GM21367 (cell line): ENCODE measurements at regions not wholly inside any gene's neighbourhood (a gene's known extent, or its start where the extent isn't known, plus 50 kb on each side); places are given as distances from the start of the nearest gene placed in this dataset.

Source experiments
- ATAC-seq: cut with Tn5 transposase; IDR thresholded peaks from one replicate; pipeline ENCODE4 v1.9.1; 2021; ENCODE audit not compliant: unreplicated experiment

DNA sequence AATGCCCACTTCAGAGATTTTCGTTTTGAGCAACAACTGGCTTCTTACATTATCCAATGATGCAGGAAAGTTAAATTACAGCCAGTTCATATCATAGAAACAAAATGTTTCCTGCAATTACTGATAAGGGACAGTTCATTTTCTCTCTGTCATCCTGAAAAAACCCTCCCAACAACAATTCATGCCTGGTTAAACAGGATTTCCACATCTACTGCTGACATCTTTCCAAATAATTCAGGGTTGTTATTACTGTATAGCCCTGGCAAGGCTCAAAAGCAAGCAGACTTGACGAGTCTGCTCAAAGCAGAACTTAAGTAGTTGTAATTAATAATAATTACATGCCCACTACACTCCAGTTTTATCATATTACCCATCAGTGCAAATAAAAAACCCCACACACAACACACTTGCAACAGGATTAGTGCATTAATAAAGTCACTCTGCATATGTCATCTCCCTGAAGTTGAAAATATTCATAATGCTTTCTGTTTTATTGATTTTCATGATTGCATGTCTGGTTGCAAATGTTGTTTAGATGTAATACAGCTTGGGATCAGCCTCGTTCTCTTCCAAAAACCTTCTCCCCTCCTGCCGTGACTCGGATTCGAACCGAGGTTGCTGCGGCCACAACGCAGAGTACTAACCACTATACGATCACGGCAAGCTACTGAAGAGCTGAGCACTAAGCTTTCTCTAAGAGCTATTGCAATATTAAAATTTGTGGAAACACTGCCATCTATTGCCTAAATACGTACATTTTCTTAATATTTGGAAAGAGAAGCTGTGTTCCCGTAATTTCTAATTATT is 119.6 kb upstream of the NFIB start:
- no peak for ATAC-seq

DNA sequence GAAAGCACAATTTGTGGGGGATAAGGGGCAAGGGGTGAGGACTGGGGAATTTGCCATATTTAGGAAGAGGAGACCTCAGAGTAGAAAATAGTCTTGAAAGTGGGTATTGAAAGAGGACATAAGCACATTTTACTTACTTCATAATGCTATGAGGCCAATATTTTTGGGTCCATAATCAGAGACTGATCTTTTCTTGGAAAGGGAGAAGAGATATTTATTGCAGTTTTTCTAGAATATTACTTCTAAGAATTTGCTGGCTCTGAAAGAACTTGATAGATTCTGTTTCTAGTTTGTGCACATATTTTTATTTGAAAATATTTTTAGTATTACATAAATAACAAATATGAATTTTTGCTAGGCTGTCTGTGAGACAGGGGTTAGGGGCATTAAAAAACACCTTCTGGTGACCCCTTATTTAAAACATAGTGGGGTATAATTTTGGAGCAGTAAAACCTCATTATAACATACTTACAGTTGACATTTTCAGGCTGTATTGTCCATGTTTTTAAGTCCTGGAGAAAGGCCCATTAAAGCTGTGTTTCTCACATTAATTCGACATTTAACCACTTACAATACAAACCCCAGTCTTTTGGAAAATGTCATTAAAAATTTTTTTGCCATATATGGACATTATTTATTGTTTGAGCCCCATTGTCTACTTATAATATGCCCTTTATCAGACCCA is 118.9 kb upstream of the NFIB start:
- no peak for ATAC-seq

DNA sequence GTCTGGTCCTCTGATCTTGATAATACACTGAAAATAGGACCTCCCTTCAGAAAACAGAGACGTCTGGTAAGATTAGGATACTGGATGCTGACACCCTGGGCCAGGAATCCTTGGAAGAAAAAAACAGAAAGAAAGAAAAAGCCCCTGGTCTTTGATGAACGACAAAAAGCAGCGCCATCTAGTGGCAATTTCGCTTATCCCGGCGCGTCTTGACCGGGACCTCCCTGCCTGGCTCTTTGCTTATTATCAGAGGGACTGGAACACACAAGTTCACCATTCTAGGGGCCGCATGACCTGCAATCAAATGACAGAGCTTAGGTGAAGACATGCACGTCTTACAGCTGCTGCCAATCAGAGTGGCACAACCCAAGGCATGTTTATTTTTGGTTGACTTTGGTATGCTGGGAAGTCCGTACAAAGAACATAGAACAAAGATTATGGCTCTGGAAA is 114.9 kb upstream of the NFIB start:
- ATAC-seq: no peak

DNA sequence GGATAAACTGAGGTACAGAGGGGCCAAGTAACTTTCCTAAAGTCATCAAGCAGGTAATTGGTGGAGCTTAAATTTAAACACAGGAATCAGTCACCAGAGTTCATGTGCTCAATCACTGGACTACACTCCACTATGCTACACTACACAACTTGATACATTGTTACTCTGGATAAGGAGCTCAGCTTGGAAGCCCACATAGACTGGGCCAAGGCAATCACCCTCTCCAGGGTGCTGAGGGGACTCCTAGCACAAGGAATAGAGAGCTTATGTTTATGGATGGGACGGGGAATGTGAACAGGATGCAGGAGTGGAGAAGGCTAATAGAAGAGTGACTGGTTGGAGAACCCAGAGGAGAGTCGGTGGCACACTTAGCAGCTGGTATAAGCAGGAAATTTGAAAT is 113.5 kb upstream of the NFIB start:
- ATAC-seq: no peak

DNA sequence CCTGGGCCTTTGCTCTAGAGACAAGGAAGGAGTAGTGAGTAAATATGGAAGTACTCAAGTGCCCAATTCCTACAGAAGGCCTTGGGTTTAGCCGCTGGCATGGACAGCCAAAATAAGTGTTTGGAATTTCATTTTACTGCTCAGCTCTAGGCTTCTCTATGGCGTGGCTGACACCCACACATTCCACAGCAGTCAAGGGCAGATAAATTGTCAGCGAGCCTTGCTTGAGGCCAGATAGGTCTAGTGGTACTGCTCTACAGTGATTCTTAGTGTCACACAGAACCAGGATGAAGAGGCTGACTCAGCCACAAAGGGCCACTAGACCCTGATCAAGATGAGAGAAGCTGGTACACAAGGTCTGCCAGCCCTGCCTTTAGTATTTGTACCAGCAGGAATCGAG is 111.0 kb upstream of the NFIB start:
- no peak for ATAC-seq

DNA sequence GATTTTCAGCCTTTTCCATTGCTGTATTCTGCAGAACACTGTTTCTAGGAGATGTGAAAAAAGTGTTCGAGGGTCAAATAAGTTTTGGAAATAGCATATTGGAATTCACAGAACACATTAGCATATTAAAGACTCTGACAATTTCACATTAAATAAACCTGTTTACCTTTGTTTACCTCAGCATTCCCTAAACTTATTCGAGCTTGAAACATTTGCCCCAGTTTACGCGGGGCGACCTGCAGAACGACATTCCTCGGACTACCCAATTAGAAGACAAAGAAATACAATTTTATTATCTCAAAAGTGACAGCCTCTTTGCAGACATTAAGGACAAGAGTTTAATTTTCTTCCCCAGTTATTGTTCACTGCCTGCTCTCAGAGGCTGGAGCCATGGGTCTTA is 110.3 kb upstream of the NFIB start:
- ATAC-seq: no peak

DNA sequence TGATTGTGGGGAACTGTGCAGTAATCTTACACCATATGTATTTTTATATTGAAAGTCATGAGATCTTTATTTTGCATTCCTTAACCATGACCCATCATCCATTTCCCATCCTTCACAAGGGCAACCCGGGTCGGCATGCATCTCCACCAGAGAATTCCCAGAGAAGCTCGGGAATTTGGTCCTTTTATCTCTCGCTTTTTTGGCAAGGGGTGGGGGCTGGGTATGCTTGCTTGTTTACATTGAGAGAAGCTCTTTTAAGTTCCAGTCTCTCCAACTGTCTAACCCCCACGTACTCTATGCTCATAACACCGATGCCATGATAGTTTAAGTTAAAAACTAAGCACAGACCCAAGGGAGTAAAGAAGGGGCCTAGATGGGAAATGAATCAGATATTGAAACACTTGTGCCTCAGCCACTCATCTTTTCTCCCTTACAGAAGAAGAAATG is 109.9 kb upstream of the NFIB start:
- no peak for ATAC-seq

DNA sequence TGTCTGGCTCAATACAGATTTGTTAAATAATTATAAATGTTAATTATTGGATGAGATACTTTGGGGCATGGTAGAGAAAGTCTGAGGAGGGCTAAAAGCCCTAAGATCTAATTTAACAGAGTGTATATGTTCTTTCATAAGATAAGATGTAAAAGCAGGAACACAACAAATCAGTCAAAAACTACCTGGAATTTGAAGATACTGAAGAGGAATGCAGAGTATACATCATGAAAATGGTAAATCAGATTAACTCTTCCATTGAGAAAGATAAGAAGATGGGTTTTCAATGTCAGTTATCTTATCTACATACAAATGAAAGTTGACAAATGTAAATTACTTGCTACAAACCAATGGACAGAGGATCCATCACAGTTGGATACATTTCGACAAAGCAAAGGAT is 107.3 kb upstream of the NFIB start:
- no peak for ATAC-seq

DNA sequence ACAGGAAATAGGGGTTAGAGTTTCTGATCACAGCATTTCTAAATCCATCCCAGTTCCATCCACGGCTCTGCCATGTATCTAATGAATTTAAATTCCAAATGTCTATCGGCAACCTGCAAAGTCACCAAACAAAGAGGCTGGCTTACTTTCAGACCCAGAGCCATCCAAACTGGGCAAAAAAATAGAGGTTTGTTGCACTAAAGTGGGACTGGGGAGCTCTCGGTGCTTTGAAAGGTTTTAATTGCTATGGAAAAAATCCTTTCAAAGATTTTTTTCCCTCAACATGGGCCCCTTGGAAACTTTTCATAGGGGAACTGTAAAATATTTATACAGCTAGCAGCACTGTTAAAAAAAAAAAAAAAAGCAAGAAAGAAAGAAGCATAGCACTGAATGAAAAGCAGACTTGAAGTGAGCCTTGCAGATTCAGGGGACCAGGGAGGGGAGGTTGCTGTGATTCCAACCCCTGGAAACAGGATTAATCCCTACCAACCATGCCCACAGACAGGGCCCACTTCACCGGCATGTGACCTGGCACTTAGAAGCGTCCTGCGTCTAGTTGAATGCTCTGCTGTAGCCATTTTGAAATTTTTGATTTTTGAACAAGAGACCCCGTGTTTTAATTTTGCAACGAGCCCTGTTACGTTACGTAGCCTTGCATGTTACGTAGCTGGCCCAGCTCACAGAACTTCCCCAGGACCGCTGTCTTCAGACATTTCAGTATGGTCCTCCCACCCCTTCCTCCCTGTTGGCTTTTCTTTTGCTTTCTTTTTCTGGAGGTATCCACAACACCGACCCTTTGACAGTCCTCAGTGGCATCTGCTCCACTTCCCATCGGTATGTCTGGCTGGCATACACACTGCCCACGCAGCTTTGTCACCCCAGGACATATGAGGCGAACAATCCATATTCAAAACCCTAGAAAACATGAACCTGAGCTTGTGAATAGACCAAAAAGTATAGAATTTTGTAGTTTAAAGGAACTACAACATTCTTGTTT is 105.3 kb upstream of the NFIB start:
- no peak for ATAC-seq

DNA sequence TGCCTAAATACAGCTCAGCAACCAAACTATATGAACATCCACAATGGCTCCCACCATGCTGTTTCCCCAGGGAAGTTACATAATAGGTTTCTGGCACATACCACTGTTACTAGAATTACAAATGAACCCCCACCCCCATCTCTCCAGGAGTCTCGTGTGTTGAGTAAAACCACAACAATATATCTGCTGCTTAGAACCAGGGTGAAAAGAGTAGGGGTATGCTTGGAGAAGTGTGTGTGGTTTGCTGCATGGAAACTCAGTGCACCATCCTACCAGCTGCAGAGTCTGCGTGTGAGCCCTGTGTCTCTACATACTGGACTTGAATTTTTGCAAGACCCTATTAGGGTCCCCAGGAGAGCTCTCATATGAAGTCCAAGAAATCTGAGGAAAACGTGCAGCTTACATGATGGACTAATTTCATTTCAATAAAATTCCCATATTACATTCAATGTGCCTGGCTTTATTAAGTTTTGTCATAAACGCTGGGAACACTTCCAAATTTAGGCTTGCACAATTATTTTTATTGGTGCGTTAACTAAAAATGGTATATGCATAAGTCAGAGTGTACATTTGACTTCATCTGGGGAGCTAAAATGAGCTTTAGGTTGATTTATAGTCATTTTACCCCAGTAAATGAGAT is 104.5 kb upstream of the NFIB start:
- no peak for ATAC-seq

DNA sequence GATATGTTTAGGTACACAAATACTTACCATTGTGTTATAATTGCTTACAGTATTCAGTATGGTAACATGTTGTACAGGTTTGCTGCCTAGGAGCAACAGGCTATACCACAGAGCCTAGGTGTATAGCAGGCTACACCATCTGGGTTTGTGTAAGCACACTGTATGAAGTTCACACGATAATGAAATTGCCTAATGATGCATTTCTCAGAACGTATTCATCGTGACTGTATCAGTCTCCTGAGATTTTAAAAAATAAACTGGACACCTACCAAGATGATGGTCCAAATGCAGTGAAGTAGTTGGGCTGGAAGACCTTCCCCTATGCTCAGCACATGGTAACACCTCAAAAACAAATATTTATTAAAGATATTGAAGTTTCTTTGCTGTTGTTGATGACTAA is 103.3 kb upstream of the NFIB start:
- no peak for ATAC-seq

DNA sequence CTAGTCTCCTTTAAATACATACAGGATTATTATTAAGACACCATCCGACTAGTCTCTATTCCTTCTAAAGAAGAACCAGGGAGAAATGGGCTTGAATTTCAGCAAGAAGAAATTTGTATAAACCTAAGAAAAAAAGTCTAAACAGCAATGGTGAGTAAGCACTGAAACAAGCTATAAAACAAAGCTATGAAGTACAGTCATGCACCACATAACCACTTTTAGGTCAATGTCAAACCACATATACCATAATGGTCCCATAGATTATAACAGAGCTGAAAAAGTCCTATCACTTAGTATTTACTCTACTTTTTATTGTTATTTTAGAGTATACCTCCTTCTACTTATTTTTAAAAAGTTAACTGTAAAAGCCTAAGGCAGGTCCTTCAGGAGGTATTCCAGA is 102.0 kb upstream of the NFIB start:
- no peak for ATAC-seq

DNA sequence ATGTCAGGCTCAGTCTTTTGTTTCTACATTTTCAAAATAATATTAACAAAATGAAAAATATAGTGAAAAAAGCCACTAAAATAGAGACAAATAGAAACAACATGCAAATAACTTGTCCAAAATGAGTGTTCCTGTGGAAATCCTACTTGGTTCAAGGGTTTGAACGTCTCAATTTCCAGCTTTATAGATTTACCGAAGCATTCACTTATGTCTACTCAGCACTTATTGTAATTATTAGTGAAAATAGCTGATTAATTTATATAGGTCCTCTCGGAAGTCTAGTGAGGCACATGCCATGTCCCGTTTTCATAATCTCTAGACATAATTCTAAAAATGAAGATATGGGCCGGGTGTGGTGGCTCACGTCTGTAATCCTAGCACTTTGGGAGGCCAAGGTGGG is 99.9 kb upstream of the NFIB start:
- ATAC-seq: no peak

DNA sequence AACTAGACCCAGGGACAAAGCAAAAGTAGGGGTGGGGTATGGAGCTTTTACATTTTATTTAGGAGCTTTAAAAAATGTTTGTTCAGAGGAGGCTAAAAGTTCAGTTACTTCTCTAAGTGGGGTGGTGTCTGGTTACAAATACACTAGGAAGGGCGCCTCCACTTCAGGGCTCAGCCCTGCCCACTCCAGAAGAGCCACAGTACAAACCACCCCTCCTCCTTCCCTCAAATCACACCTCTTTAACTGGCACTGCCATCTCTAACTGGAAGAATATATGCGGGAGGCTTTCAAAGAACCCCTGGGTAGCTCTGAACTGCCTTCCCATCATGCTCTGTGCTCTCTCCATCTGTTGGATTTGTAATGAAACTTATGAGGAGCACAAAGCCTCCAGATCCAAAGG is 98.8 kb upstream of the NFIB start:
- ATAC-seq: no peak

DNA sequence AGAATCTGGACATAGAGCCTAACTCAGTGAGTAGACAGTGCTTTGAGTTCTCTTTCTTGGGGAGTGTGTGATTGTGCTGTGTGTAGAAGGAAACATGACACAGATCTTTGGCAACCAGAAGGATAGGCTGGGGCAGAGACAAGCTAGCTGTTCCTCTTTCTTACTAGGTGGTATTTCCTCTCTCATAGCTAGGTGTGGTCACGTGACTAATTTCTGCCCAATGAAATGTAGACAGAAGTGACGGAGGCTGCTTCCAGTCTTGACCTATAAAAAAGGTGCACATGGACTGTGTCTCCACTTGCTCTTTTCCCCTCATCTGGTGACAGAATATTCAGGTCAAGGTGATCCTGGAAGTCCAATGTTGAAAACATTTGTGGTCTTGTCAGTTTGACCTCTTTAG is 92.5 kb upstream of the NFIB start:
- no peak for ATAC-seq

DNA sequence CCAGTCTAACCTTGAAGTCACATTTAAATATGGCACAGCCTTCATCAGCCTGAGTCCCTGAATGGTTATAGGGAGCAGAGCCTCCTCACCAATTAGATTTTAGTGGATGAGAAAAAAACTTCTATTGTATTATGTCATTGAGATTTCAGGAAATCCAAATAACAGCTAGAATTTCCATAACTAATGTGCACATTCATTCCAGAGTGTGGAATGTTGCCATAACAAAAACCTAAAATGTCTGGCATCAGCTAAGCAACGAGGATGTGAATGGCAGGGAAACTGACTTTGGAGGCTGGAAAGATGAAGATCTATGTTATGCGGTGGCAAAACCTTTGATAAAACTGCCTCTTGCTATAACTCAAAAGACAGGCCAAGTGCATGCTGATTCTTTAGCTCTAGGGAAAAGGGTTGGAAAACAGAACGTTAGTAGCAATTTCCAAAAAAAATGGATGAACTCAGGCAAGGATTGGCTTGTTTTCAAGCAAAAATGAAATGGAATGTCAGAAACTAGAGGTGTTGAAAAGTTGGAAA is 91.3 kb upstream of the NFIB start:
- ATAC-seq: no peak

DNA sequence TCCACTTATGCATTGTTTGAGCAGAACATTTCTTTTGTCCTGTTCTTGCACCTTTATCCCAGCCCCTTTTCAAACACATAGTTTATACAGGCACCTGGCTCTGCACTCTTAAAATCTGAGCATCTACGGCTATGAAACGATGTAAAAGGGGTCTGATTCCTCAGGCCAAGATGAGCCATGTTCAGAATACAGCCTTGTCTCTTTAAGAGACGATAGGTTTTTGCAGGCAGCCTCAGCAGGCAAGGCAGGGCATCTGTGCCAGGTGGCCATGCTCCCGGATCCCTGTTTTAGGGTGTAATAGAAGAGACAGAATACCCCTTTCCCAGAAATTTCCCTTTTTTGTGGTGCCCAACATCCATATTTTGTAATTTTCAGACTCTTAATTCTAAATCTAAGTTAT is 89.1 kb upstream of the NFIB start:
- no peak for ATAC-seq

DNA sequence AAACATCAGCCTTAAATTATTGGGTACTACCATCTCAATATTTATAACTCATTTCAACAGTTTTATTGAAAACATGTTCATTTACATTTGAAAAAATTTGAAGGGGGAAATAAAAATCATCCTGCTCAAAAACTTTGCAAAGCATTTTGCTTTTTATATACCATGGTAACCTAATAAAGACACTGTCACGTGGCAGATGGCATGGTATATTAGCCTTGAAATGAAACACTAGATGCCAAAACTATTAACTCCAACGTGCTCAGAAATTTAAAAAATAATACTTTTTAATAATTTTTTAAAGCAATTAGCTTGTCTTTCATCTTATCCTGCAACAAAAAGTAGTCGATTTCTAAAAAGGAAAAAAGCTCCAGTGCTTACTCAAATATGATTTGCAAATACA is 88.6 kb upstream of the NFIB start:
- ATAC-seq: no peak

DNA sequence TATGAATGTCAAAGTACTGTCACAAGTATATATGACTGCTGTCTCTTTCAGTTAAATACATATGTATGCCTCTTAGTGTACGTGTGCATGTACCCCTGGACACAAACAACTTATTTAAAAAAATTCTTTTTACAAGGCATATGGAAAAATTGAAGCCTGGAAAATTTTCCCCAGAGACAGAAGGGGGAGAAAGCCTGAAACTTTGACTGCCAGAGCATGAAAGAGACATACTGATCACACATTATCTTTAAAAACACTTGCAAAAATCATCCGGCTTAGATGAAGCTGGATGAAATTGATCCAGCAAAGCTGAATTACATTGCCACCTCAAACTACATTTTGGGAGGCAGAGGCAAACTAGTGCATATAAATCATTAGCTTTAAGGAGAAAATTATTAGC is 88.0 kb upstream of the NFIB start:
- no peak for ATAC-seq

DNA sequence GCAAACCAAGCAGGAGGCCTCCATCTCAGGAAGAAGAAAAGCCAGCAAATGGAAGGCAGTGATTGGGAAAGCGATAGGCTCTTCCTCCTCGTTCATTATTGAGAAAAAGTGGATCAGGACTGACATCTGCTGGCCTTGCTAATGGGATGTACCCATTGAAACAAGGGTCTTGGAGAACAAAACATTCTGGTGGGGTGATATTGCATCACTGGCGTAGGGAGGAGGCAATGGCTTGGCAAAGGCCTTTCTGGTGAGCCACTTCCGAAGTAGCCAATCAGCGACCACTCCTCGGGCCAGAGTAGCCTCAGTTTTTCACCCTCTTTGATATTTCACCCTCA is 86.7 kb upstream of the NFIB start:
- ATAC-seq: no peak
